ENCODE measurements at regions not wholly inside any gene's neighbourhood (a gene's known extent, or its start where the extent isn't known, plus 50 kb on each side); places are given as distances from the start of the nearest gene placed in this dataset.

- no peaks in the 10 kb centered on the region for H3K4me1 Mint-ChIP-seq
- ChIA-PET CTCF (no interaction called here), POLR2A (no interaction called here)
- no peak overlapping the region for H3K4me2 ChIP-seq (replicated peaks; ENCODE audit: low read depth, low read length, poor library complexity, severe bottlenecking)
- no peaks in the 10 kb centered on the region for H3K9me3 Mint-ChIP-seq (ENCODE audit: insufficient read depth)
- H4K20me1 ChIP-seq (ENCODE audit: control insufficient read depth, insufficient read depth, low read length, poor library complexity, severe bottlenecking): no peaks in the 10 kb centered on the region
- no peak overlapping the region for H3K4me3 ChIP-seq (ENCODE audit: control extremely low read depth in 1 of 5, extremely low read depth in 1 of 5, insufficient read depth in 1 of 5, low read depth in 2 of 5, low read length in 4 of 5)
- WGBS (ENCODE audit: insufficient coverage): 100% methylated on average over 1 of the region's 2 CpGs
- peaks cover 7% of the 10 kb centered on the region for H3K27me3 Mint-ChIP-seq
- H3K27ac Mint-ChIP-seq: no peak overlapping the region
- peaks cover 0 to 2% (median 0%) of the 10 kb centered on the region in 3 donors for H3K9me3 ChIP-seq (ENCODE audit: control extremely low read depth in 1 of 3, control insufficient read depth in 2 of 3, insufficient read depth in 1 of 3, low read length in 2 of 3)
- no peak overlapping the region for H3K27ac ChIP-seq (ENCODE audit: low read length in 2 of 2)
- no peaks in the 10 kb centered on the region for H3K36me3 ChIP-seq (replicated peaks in 1 of 2; ENCODE audit: control extremely low read depth in 1 of 2, control insufficient read depth in 1 of 2, extremely low read depth in 1 of 2, insufficient read depth in 2 of 2, low read length in 1 of 2)
- ATAC-seq (ENCODE audit: low read depth) (no peak), DNase-seq (no peak)
- intact Hi-C loops (cut with micrococcal nuclease): no loop called here
- no peak for TF ChIP-seq EZH2 (IDR thresholded peaks at IDR 0.05; ENCODE audit: borderline replicate concordance, insufficient read depth, low read depth, low read length, poor library complexity, severe bottlenecking)
- TF ChIP-seq CTCF (IDR thresholded peaks at IDR 0.05): no peak
- H3K4me1 ChIP-seq (ENCODE audit: control insufficient read depth in 2 of 2, insufficient read depth in 2 of 2, low read length in 2 of 2): no peaks in the 10 kb centered on the region
- H3K9ac ChIP-seq (ENCODE audit: low read length): no peak overlapping the region
- no peak overlapping the region for H2AFZ ChIP-seq (ENCODE audit: insufficient read depth, low read depth, low read length, poor library complexity, severe bottlenecking)
- no peak overlapping the region for H3K4me3 Mint-ChIP-seq
- H3K79me2 ChIP-seq (ENCODE audit: control insufficient read depth, insufficient read depth, low read length): no peaks in the 10 kb centered on the region
- peaks cover 0 to 2% (median 0%) of the 10 kb centered on the region in 4 experiments for H3K27me3 ChIP-seq (replicated peaks in 1 of 4; ENCODE audit: control extremely low read depth in 1 of 4, control insufficient read depth in 3 of 4, insufficient read depth in 4 of 4, low read length in 3 of 4)
Observed at GRCh38 chr13:33452873-33453517, 167.4 kb upstream of the STARD13 start.

GRCh38 chr13:33453936-33454335 is 168.4 kb upstream of the STARD13 start:
- H3K9me3 ChIP-seq (ENCODE audit: control extremely low read depth in 1 of 3, control insufficient read depth in 2 of 3, insufficient read depth in 1 of 3, low read length in 2 of 3): peaks cover 0 to 4% (median 2%) of the 10 kb centered on the region in 3 donors
- peaks cover 0 to 2% (median 0%) of the 10 kb centered on the region in 4 experiments for H3K27me3 ChIP-seq (replicated peaks in 1 of 4; ENCODE audit: control extremely low read depth in 1 of 4, control insufficient read depth in 3 of 4, insufficient read depth in 4 of 4, low read length in 3 of 4)
- no peak for TF ChIP-seq CTCF (IDR thresholded peaks at IDR 0.05)
- no peak for TF ChIP-seq EZH2 (IDR thresholded peaks at IDR 0.05; ENCODE audit: borderline replicate concordance, insufficient read depth, low read depth, low read length, poor library complexity, severe bottlenecking)
- Mint-ChIP-seq H3K27me3 (peaks cover 7% of the 10 kb centered on the region), H3K4me3 (no peak overlapping the region), H3K9me3 (ENCODE audit: insufficient read depth) (no peaks in the 10 kb centered on the region), H3K27ac (no peak overlapping the region), H3K4me1 (no peaks in the 10 kb centered on the region)
- no peaks in the 10 kb centered on the region for H4K20me1 ChIP-seq (ENCODE audit: control insufficient read depth, insufficient read depth, low read length, poor library complexity, severe bottlenecking)
- H2AFZ ChIP-seq (ENCODE audit: insufficient read depth, low read depth, low read length, poor library complexity, severe bottlenecking): no peak overlapping the region
- ATAC-seq (ENCODE audit: low read depth) (no peak), DNase-seq (no peak)
- ChIA-PET CTCF (no interaction called here), POLR2A (no interaction called here)
- H3K4me2 ChIP-seq (replicated peaks; ENCODE audit: low read depth, low read length, poor library complexity, severe bottlenecking): no peak overlapping the region
- no peaks in the 10 kb centered on the region for H3K4me1 ChIP-seq (ENCODE audit: control insufficient read depth in 2 of 2, insufficient read depth in 2 of 2, low read length in 2 of 2)
- intact Hi-C loops (cut with micrococcal nuclease): no loop called here
- H3K4me3 ChIP-seq (ENCODE audit: control extremely low read depth in 1 of 5, extremely low read depth in 1 of 5, insufficient read depth in 1 of 5, low read depth in 2 of 5, low read length in 4 of 5): no peak overlapping the region
- no peak overlapping the region for H3K27ac ChIP-seq (ENCODE audit: low read length in 2 of 2)
- WGBS (ENCODE audit: insufficient coverage): no CpG with 5 or more reads among the region's 2 CpGs
- no peak overlapping the region for H3K9ac ChIP-seq (ENCODE audit: low read length)
- no peaks in the 10 kb centered on the region for H3K79me2 ChIP-seq (ENCODE audit: control insufficient read depth, insufficient read depth, low read length)
- H3K36me3 ChIP-seq (replicated peaks in 1 of 2; ENCODE audit: control extremely low read depth in 1 of 2, control insufficient read depth in 1 of 2, extremely low read depth in 1 of 2, insufficient read depth in 2 of 2, low read length in 1 of 2): no peaks in the 10 kb centered on the region

Data from B cell (primary cell).